ENCODE measurements at regions not wholly inside any gene's neighbourhood (a gene's known extent, or its start where the extent isn't known, plus 50 kb on each side); places are given as distances from the start of the nearest gene placed in this dataset.

DNA sequence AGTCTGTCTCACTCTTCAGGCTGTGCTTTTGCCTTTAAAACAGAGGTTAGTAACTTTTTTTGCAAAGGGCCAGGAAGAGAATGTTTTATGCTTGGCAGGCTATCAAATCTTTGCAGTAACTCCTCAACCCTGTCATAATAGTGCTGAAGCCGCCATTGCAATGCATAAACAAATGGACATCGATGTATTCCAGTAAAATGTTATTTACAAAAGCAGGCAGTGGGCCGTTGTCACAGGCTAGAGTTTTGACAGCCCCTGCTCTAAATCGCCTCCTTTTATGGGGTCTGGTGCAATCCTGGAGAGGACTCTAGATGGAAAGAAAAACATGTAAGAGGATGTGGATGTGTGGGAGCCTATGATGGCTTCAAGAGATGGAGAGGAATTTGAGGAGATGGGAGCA lies 568.3 kb downstream of the TYW1 start:
- Histone ChIP-seq H2BK20ac (ENCODE audit: low read depth, low read length) (no peak overlapping the region), H3K18ac (ENCODE audit: low read depth, low read length) (no peak overlapping the region), H4K8ac (ENCODE audit: low read depth in 2 of 2, low read length in 2 of 2) (no peak overlapping the region), H3K9ac (ENCODE audit: low read depth, low read length) (no peak overlapping the region), H3K36me3 (ENCODE audit: control insufficient read depth, insufficient read depth, low read length) (no peaks in the 10 kb centered on the region), H3K14ac (replicated peaks; ENCODE audit: low read depth, low read length) (no peak overlapping the region), H2BK5ac (ENCODE audit: low read depth, low read length, poor library complexity, severe bottlenecking) (no peak overlapping the region), H2AK5ac (ENCODE audit: low read depth, low read length) (no peak overlapping the region), H3K23ac (ENCODE audit: low read depth, low read length) (no peak overlapping the region), H2AFZ (replicated peaks; ENCODE audit: low read length, poor library complexity) (no peak overlapping the region), H3K9me3 (ENCODE audit: control insufficient read depth, insufficient read depth, low read length) (peaks cover 17% of the 10 kb centered on the region), H4K91ac (ENCODE audit: insufficient read depth, low read depth, low read length) (no peak overlapping the region), H2BK120ac (ENCODE audit: low read depth, low read length) (no peak overlapping the region), H3K79me1 (ENCODE audit: low read depth in 1 of 2, low read length in 2 of 2) (no peaks in the 10 kb centered on the region), H2AK9ac (replicated peaks; ENCODE audit: low read depth, low read length, poor library complexity) (no peak overlapping the region), H4K20me1 (ENCODE audit: insufficient read depth, low read length) (no peaks in the 10 kb centered on the region), H3K56ac (ENCODE audit: extremely low read depth, insufficient read depth, low read length) (no peak overlapping the region), H3K27me3 (ENCODE audit: control insufficient read depth, insufficient read depth, low read length) (no peaks in the 10 kb centered on the region), H2BK15ac (ENCODE audit: low read depth, low read length) (no peak overlapping the region), H3K4ac (ENCODE audit: low read depth, low read length) (no peak overlapping the region), H3K4me2 (ENCODE audit: low read depth, low read length) (no peak overlapping the region), H3K4me3 (ENCODE audit: insufficient read depth, low read depth, low read length) (no peak overlapping the region), H3K9me1 (ENCODE audit: insufficient read depth, low read length) (no peaks in the 10 kb centered on the region), H4K5ac (ENCODE audit: low read depth, low read length) (no peak overlapping the region), H3K27ac (ENCODE audit: insufficient read depth, low read length) (no peak overlapping the region), H3K4me1 (ENCODE audit: control insufficient read depth, insufficient read depth, low read length) (no peaks in the 10 kb centered on the region)
- 0% methylated on average over 2 of the region's 4 CpGs; no CpG with 5 or more reads in 1 of the 2 experiments for WGBS, 2 experiments (ENCODE audit: extremely low coverage in 2 of 2, insufficient read length in 1 of 2)
- DNase-seq (no peak), ATAC-seq (ENCODE audit: low read depth) (no peak)
- dilution Hi-C loops (cut with HindIII; ENCODE audit: low sequenced_read_pairs, unreplicated experiment) (no loop called here), intact Hi-C loops (cut with micrococcal nuclease) (no loop called here), in situ Hi-C loops (cut with MboI; ENCODE audit: low sequenced_read_pairs) (no loop called here)
- ChIA-PET POLR2A (ENCODE audit: unreplicated experiment) (no interaction called here), CTCF (no interaction called here)
- no TSS peak for BruUV-seq (replicated peaks)
- TF ChIP-seq, protein P1, sequence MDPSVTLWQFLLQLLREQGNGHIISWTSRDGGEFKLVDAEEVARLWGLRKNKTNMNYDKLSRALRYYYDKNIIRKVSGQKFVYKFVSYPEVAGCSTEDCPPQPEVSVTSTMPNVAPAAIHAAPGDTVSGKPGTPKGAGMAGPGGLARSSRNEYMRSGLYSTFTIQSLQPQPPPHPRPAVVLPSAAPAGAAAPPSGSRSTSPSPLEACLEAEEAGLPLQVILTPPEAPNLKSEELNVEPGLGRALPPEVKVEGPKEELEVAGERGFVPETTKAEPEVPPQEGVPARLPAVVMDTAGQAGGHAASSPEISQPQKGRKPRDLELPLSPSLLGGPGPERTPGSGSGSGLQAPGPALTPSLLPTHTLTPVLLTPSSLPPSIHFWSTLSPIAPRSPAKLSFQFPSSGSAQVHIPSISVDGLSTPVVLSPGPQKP (IDR thresholded peaks at IDR 0.05; ENCODE audit: borderline replicate concordance, low read depth, low read length): no peak
- TF ChIP-seq NFE2L2 (IDR thresholded peaks at IDR 0.05; ENCODE audit: low read depth, low read length): no peak
- no peak for TF ChIP-seq MAFK (IDR thresholded peaks at IDR 0.05; ENCODE audit: low read depth, low read length)
- TF ChIP-seq SMC3 (IDR thresholded peaks at IDR 0.05; ENCODE audit: low read depth, low read length): no peak
- no peak for TF ChIP-seq MXI1 (IDR thresholded peaks at IDR 0.05; ENCODE audit: borderline replicate concordance, low read depth, low read length)
- TF ChIP-seq, protein P2, sequence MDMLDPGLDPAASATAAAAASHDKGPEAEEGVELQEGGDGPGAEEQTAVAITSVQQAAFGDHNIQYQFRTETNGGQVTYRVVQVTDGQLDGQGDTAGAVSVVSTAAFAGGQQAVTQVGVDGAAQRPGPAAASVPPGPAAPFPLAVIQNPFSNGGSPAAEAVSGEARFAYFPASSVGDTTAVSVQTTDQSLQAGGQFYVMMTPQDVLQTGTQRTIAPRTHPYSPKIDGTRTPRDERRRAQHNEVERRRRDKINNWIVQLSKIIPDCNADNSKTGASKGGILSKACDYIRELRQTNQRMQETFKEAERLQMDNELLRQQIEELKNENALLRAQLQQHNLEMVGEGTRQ (IDR thresholded peaks at IDR 0.05; ENCODE audit: low read depth, low read length): no peak
- TF ChIP-seq RAD21 (IDR thresholded peaks at IDR 0.05; ENCODE audit: low read length): no peak
- TF ChIP-seq BHLHE40 (IDR thresholded peaks at IDR 0.05; ENCODE audit: low read depth, low read length): no peak
- no peak for TF ChIP-seq POLR2A (IDR thresholded peaks at IDR 0.05; ENCODE audit: low read depth, low read length)
- no peak for TF ChIP-seq MAZ (IDR thresholded peaks at IDR 0.05; ENCODE audit: borderline replicate concordance, low read depth, low read length)
- TF ChIP-seq CHD1 (IDR thresholded peaks at IDR 0.05; ENCODE audit: low read depth, low read length): no peak
- no peak for TF ChIP-seq FOS (IDR thresholded peaks at IDR 0.05; ENCODE audit: low read depth, low read length)
- no peak for TF ChIP-seq RCOR1 (IDR thresholded peaks at IDR 0.05; ENCODE audit: insufficient replicate concordance, low read length)
- no peak for TF ChIP-seq CEBPB (IDR thresholded peaks at IDR 0.05; ENCODE audit: low read depth, low read length)
- TF ChIP-seq, protein P3, sequence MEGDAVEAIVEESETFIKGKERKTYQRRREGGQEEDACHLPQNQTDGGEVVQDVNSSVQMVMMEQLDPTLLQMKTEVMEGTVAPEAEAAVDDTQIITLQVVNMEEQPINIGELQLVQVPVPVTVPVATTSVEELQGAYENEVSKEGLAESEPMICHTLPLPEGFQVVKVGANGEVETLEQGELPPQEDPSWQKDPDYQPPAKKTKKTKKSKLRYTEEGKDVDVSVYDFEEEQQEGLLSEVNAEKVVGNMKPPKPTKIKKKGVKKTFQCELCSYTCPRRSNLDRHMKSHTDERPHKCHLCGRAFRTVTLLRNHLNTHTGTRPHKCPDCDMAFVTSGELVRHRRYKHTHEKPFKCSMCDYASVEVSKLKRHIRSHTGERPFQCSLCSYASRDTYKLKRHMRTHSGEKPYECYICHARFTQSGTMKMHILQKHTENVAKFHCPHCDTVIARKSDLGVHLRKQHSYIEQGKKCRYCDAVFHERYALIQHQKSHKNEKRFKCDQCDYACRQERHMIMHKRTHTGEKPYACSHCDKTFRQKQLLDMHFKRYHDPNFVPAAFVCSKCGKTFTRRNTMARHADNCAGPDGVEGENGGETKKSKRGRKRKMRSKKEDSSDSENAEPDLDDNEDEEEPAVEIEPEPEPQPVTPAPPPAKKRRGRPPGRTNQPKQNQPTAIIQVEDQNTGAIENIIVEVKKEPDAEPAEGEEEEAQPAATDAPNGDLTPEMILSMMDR (conservative IDR thresholded peaks at IDR 0.05; ENCODE audit: low read depth, low read length): no peak
- no peak for TF ChIP-seq RFX5 (IDR thresholded peaks at IDR 0.05; ENCODE audit: low read depth, low read length)

All from IMR-90 (cell line).